ENCODE measurements at regions not wholly inside any gene's neighbourhood (a gene's known extent, or its start where the extent isn't known, plus 50 kb on each side); places are given as distances from the start of the nearest gene placed in this dataset.

DNA sequence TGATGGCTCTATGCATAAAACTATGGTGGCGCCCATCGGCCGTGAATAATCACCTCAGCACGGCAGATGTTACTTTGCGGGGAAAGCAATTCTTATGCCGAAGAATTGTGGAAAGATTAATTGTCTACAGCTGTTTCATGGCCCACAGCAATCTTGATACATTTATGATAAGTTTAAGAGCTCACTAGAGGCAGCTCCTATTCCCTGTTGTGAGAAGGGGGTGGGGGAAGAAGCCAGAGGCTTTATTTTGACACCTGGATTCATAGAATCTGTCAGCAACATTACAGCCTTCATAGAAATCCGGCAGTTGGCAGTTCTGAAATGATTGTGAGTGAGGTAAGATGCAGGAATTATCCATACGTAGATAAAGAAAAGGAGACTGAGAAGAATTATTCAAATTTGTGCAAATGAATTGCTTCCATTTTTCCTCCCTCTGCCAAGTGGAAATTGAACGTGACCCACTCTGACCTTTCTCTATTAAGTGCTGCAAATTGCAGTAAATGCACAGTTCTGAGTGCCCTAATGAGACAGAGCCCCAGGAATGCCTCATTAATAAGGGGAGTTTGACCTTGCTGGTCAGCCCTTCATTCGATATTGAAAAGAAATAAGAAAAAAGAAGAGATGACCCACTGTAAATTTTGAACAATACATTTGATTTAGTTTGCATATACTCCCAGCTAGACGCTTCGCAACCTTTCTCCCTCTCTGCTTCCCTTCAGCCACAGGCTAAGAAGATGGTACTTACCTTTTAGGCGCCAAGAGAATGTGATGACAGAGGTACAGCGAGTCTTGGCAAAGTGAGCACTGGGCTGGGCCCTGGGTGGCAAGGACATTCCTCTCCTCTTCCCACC, 188.8 kb downstream of the GPAT3 start:
- DNase-seq (ENCODE audit: low read depth, low spot score): no peak

DNA sequence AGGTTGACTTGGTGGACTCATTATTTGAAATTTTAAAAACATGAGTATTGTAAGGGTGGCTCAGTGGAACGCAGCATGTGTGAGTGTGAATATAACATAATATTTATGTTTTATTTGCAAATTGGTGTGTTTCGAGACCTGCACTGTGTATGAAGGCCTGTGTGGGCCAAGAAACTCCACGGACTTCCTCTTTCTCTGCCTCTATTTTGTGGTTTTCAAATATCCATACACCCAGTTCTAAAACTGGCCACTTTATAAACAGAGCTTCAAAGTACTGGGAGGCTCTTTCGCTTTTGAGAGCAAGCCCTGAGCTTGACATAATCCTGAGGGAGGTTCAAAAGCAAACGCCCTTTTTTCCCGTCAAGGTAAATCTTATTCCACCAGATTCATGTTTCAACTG, 187.7 kb downstream of the GPAT3 start:
- no peak for DNase-seq (ENCODE audit: low read depth, low spot score)

DNA sequence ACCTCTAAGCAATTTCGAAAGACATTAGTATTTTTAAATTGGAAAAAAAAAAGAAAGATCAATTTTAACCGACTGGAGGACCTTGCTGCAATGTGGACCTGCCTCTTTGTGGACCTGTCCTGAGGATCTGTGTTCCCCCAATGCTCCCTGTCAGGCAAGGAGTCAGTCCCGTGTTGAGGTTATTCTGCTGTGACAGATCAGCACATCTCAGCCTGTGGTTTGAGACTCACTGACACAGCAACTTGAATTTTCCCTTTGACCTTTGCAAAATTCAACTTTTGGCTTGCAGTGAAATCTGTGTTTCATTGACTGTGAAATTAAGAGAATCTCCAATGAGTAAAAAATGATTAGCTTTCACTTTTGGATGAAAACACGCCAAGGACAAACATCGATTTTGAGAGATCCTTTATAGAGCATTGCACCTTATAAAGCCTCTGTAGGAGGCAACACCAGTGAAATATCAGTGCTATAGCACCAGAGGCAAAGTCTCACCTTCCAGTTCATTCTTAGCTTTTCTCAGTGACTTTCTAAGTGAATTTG, 186.9 kb downstream of the GPAT3 start:
- DNase-seq (ENCODE audit: low read depth, low spot score): no peak

DNA sequence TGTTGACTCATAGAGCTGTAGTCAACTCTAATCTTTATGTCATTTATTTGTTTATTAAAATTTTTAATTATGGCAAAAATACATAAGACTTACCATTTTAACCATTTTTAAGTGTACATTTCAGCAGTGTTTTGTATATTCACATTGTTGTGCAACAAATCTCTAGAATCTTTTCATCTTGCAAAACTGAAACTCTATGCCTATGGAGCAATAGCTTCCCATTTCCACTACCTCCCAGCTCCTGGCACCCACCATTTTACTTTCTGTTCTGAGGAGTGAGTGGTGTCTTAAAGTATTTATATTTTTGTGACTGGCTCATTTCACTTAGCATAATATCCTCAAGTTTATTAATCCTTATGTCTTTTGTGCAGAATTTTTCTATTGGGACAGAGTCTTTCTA, 181.0 kb downstream of the GPAT3 start:
- no peak for DNase-seq (ENCODE audit: low read depth, low spot score)

DNA sequence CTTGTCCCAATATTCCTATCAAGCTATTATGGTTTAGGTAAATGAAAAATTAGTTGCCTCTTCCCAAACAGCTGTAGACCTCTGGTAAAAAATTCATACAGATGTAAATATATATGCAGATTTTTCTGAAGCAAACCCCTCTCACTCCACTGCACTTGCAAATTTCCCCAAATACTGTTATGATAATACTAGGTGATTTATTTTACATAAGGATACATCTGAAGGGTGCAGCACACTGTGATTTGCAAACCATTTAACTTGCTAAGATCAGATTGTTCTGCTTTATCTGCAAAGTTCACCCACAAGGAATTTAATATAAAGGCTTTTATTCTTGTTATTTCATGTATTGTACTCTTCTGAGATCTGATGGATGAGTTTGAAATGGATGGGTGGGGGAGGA, 177.0 kb downstream of the GPAT3 start:
- no peak for DNase-seq (ENCODE audit: low read depth, low spot score)

DNA sequence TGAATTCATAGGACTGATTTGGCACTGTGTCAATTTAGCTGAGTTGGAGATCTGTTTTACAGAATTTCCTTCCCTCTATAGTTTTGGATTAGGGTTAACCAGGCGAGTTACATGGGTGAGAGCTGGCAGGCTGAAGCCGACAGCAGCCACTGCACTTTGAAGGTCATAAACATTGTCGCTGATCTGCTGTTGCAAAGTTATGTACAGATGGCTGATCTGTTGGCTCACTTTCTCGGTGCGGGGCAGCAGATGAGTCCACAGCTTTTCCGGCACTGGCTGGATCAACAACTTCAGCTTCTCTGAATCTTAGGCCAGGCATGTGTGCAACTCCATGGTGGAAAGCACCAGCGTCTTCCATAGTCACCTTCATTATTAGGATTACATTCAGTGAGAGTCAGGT, 173.7 kb downstream of the GPAT3 start:
- DNase-seq (ENCODE audit: low read depth, low spot score): no peak

- DNase-seq (ENCODE audit: low read depth, low spot score): no peak
Measured at GRCh38 chr4:83708500-83709175, 172.7 kb downstream of the GPAT3 start.

- DNase-seq (ENCODE audit: low read depth, low spot score): no peak
Measured at GRCh38 chr4:83704786-83705185, 168.9 kb downstream of the GPAT3 start.

DNA sequence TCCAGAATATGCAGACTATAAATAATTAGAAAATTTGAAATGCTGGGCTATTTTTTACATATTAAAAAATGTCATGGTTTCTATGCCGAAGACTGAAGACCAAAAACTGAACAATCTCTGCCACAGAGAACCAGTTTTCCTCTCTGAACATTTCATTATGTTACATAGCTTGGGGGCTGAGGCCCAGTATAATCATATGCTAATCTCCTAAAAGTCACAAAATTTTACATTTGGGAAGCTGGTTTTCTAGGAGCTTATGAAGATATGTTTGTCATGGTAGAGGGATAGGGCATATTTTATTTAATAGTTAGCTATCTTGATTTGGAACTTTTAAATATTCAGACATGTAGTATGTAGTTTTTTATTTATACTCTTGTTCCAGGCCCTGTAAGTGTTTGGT, 167.8 kb downstream of the GPAT3 start:
- DNase-seq (ENCODE audit: low read depth, low spot score): no peak

DNA sequence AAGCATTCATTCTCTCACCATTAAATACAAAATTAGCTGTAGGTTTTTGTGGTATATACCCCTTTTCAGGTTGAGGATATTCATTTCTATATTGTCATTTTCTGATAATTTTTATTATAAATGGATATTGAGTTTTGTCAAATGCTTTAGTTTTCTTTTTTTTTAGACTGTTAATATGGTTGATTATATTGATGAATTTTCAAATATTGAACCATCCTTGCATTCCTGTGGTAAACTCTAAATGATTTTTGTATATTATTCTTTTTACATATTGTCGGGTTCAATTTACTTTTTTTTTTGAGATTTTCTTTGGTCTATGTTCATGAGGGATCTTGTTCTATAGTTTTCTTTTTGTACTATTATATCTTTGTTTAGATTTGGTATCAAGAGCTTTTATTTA, 165.1 kb downstream of the GPAT3 start:
- DNase-seq (ENCODE audit: low read depth, low spot score): no peak

DNA sequence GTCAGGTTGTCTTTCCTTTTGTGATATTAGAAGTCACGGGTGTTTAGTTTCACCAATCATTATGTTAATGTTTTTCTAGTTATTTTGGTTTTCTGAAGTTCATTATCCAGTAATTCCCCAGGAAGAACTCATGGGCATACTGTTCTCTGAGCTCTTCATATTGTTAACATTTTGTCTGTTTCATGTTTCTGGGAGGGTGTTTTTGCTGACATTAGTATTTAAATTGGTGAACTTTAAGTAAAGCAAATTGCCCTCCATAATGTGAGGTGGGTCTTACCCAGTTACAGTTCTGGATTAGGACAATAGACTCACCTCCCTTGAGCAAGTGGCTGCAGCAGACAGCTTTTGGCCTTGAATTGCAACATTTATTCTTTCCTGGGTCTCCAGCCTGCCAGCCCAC, 163.4 kb downstream of the GPAT3 start:
- no peak for DNase-seq (ENCODE audit: low read depth, low spot score)

DNA sequence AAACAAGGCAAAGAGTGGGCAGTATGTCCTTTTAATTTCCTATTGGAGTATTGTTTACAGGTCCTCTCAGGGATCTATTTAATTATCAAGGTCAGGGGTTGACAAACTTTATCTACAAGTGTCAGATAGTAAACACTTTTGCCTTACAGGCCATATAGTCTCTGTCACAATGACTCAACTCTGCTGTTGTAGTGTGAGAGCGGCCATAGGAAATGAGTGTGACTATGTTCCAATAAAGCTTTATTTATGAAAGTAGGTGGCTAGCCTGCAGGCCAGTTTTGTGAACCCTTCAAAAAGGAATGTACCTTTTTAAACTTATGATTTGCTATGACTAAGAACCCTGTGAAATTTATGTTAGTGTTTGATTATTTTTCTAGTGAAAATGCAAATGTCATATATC, 156.1 kb downstream of the GPAT3 start:
- DNase-seq (ENCODE audit: low read depth, low spot score): no peak

DNA sequence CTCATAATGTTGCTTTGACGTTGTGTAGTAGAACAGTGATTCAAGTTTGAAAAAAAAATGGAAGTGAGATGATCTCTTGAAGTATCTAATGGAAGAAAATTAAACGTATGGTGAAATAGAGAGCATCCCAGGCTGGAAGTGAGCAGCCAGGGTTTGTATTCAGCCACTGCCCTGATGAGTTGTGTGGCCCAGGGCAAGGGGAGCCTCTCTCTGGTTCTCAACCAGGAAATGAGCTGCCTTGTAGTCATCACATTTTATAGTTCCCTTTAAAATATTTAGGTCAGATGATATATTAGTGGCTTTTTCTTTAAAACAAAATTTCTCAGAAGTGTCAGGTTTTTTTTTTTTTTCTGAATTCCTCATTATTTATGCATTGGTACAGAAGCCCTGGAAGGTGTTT, 150.3 kb downstream of the GPAT3 start:
- DNase-seq (ENCODE audit: low read depth, low spot score): no peak

DNA sequence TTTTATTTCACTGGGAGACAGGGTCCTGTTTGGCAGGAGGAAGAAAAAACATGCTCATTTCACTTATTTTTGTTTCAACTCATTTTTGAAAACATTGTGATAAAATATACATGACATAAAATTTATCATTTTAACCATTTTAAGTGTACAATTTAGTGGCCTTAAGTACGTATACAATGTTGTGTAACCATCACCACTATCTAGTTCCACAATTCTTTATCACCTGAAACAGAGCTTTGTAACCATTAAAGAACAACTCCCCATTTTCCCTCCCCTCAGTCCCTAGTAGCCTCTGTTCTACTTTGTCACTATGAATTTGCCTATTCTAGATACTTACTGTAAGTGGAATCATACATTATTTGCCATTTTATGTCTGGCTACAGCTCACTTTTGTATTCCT, 143.8 kb downstream of the GPAT3 start:
- DNase-seq (ENCODE audit: low read depth, low spot score): no peak

DNA sequence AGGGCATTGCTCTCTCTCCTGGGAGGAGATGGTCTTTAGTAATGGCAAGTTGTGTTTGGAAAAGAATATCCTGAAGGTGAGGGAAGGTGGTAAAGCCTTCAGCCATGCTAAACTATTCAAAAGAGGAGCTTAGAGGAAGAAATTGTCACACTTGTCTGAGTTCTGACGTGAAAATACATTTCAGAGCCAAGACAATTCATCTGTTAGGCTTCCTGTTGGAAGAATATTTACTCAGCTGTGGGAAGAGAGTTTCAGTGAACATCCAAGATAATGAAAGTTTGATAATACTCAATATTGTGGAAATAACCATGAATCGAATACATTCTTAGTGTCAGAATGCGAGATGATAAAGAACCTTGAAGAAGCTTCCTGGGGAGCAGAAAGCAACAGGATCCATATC, 143.3 kb downstream of the GPAT3 start:
- no peak for DNase-seq (ENCODE audit: low read depth, low spot score)

GRCh38 chr4:83677656-83678055, 141.7 kb downstream of the GPAT3 start:
- DNase-seq (ENCODE audit: low read depth, low spot score): no peak

DNA sequence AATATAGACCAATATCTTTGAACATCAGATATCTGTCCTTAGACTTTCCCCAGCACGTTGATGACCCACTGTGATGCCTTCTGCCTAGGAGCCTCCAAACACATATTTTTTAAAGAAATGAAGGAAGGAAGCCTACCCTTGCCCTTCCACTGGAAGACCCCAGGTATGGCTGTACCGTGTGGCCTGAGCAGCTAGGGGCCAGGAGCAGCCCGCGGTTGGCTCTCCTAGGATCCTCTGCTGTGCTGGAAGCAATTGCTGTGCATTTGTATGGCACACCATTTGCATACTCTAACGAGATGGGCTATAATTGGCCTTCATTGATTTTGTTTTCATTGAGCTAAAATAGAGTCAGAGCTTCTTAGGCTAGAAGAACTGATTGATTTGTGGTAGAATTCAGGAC, 128.8 kb downstream of the GPAT3 start:
- DNase-seq (ENCODE audit: low read depth, low spot score): no peak

- no peak for DNase-seq (ENCODE audit: low read depth, low spot score)
Measured at GRCh38 chr4:83664071-83664470, 128.2 kb downstream of the GPAT3 start.

DNA sequence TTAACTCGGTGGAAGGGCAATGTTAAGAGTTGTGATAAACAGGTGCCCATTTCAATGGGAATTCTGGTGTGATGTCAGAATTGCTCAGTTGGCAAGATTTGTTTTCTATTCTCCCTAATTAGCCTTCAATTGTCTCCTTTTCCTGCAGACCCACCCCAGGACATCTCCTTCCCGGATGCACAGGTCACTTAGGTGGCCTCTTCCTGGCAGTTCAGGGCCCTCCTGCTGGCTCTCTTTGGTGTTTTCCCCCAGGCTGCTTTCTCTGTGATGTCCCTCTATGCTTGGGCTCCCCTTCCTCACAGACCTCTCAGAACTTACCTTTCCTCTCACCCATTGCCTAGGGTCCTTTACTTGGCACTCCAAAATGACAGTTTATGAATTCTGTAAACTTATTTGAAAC, 126.3 kb downstream of the GPAT3 start:
- DNase-seq (ENCODE audit: low read depth, low spot score): no peak

DNA sequence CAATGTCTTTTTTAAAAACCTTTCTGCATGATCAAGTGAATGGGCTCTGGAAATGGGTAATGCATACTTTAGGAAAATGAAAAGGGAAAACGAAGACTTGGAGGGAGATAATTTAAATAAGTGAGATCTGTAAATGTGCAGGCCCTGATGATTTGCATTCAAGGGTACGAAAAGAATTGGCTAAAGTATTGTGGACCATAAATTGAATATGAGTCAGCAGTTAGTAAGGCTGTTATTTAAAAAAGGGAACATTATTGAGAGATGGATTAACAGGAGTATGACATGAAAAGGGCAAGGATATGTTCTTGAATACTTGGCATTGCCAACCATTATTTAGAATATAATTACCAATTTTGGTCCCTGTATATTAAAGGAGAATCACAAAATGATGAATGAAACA, 125.5 kb downstream of the GPAT3 start:
- no peak for DNase-seq (ENCODE audit: low read depth, low spot score)

GRCh38 chr4:83660578-83660977, 124.7 kb downstream of the GPAT3 start:
- DNase-seq (ENCODE audit: low read depth, low spot score): no peak

- no peak for DNase-seq (ENCODE audit: low read depth, low spot score)
Measured at GRCh38 chr4:83658806-83659205, 122.9 kb downstream of the GPAT3 start.

- no peak for DNase-seq (ENCODE audit: low read depth, low spot score)
Measured at GRCh38 chr4:83657336-83657735, 121.4 kb downstream of the GPAT3 start.

Measured in smooth muscle cell of the brain vasculature (primary cell).